HepG2 (cell line): ENCODE measurements at regions not wholly inside any gene's neighbourhood (a gene's known extent, or its start where the extent isn't known, plus 50 kb on each side); places are given as distances from the start of the nearest gene placed in this dataset.

Experiments
- AGO2 ChIP-seq: fragments of 200-400 bp; formaldehyde crosslinking; optimal IDR thresholded peaks from 2 replicates; pipeline ENCODE3; 2017; ENCODE audit warnings: mild to moderate bottlenecking, low read depth, low read length, moderate library complexity
- ASH2L ChIP-seq: fragments of 300-600, 200-600 bp; sonication (generic); IDR thresholded peaks from 2 replicates; pipeline ENCODE4 v1.7.0; 2017; ENCODE audit warnings: low read depth, mild to moderate bottlenecking, moderate library complexity, mixed read lengths, low read length; ENCODE audit not compliant: insufficient read length
- CEBPB ChIP-seq: IDR thresholded peaks from 2 replicates; pipeline ENCODE4 v1.6.1; 2011; ENCODE audit warnings: low read depth, low read length, improper control_type of control experiment, borderline replicate concordance
- HOXA3 ChIP-seq: sonication (generic); formaldehyde crosslinking; IDR thresholded peaks from 2 replicates; pipeline ENCODE4 v1.5.0; 2020; ENCODE audit warnings: missing genetic modification reagents
- MAFK ChIP-seq, 2 experiments: IDR thresholded peaks in 1 of 2; conservative IDR thresholded peaks in 1 of 2; 2 replicates each; pipeline ENCODE4 v1.6.1; 2011; ENCODE audit warnings: improper control_type of control experiment in 2 of 2, low read length in 2 of 2
- MNT ChIP-seq: fragments of 450-650 bp; IDR thresholded peaks from 2 replicates; pipeline ENCODE4 v1.6.1; 2016
- NR0B2 ChIP-seq: sonication (generic); formaldehyde crosslinking; IDR thresholded peaks from 2 replicates; pipeline ENCODE4 v1.4.0; 2020; ENCODE audit warnings: mild to moderate bottlenecking, missing genetic modification reagents
- POLR2AphosphoS5 ChIP-seq: IDR thresholded peaks from 2 replicates; pipeline ENCODE4 v1.6.1; 2012; ENCODE audit warnings: low read depth, low read length
- RARA ChIP-seq: IDR thresholded peaks from 2 replicates; pipeline ENCODE4 v1.6.1; 2016; ENCODE audit warnings: missing genetic modification reagents, missing compliant biosample characterization
- REL ChIP-seq: sonication (generic); formaldehyde crosslinking; conservative IDR thresholded peaks from 2 replicates; pipeline ENCODE4 v1.8.0; 2022; ENCODE audit warnings: mild to moderate bottlenecking, missing genetic modification reagents, moderate library complexity
- RFX3 ChIP-seq: IDR thresholded peaks from 2 replicates; pipeline ENCODE4 v1.6.1; 2016; ENCODE audit warnings: missing biosample characterization, missing genetic modification reagents
- SATB2 ChIP-seq: sonication (generic); formaldehyde crosslinking; IDR thresholded peaks from 2 replicates; pipeline ENCODE4 v1.5.0; 2020; ENCODE audit warnings: missing genetic modification reagents
- SP4 ChIP-seq: sonication (generic); formaldehyde crosslinking; IDR thresholded peaks from 2 replicates; pipeline ENCODE4 v1.8.1; 2023; ENCODE audit warnings: mild to moderate bottlenecking, missing genetic modification reagents
- SUZ12 ChIP-seq: fragments of 150-350 bp; IDR thresholded peaks from 2 replicates; pipeline ENCODE4 v1.6.1; 2014; ENCODE audit warnings: low read depth, low read length
- TAF15 ChIP-seq: fragments of 200-400 bp; formaldehyde crosslinking; IDR thresholded peaks from one replicate; pipeline ENCODE4 v1.6.1; 2018; ENCODE audit warnings: mild to moderate bottlenecking, low read depth, low read length; ENCODE audit not compliant: poor library complexity, severe bottlenecking
- ZBTB1 ChIP-seq: sonication (generic); formaldehyde crosslinking; IDR thresholded peaks from 2 replicates; pipeline ENCODE4 v1.4.0; 2020; ENCODE audit warnings: missing genetic modification reagents, borderline replicate concordance
- ZBTB34 ChIP-seq: sonication (generic); formaldehyde crosslinking; IDR thresholded peaks from 2 replicates; pipeline ENCODE4 v1.8.0; 2022; ENCODE audit warnings: mild to moderate bottlenecking, missing genetic modification reagents
- ZFP82 ChIP-seq: sonication (generic); formaldehyde crosslinking; IDR thresholded peaks from 2 replicates; pipeline ENCODE4 v1.5.1; 2020; ENCODE audit warnings: mild to moderate bottlenecking, missing genetic modification reagents, borderline replicate concordance
- ZNF121 ChIP-seq: sonication (generic); formaldehyde crosslinking; IDR thresholded peaks from 2 replicates; pipeline ENCODE4 v1.5.0; 2020; ENCODE audit warnings: mild to moderate bottlenecking, missing genetic modification reagents
- ZNF230 ChIP-seq: sonication (generic); formaldehyde crosslinking; IDR thresholded peaks from 2 replicates; pipeline ENCODE4 v1.4.0; 2020; ENCODE audit warnings: mild to moderate bottlenecking, missing genetic modification reagents
- ZNF280D ChIP-seq: sonication (generic); formaldehyde crosslinking; IDR thresholded peaks from 2 replicates; pipeline ENCODE4 v1.5.1; 2020; ENCODE audit warnings: mild to moderate bottlenecking, missing genetic modification reagents
- ZNF30 ChIP-seq: sonication (generic); formaldehyde crosslinking; IDR thresholded peaks from 2 replicates; pipeline ENCODE4 v1.5.0; 2020; ENCODE audit warnings: mild to moderate bottlenecking, missing genetic modification reagents
- ZNF44 ChIP-seq: sonication (generic); formaldehyde crosslinking; IDR thresholded peaks from 2 replicates; pipeline ENCODE4 v1.5.1; 2020; ENCODE audit warnings: mild to moderate bottlenecking, missing genetic modification reagents
- ZNF451 ChIP-seq: sonication (generic); formaldehyde crosslinking; IDR thresholded peaks from 2 replicates; pipeline ENCODE4 v1.5.0; 2020; ENCODE audit warnings: mild to moderate bottlenecking, missing genetic modification reagents
- ZNF777 ChIP-seq: sonication (generic); formaldehyde crosslinking; IDR thresholded peaks from 2 replicates; pipeline ENCODE4 v1.4.0; 2020; ENCODE audit warnings: missing genetic modification reagents
- ZNF841 ChIP-seq: sonication (generic); formaldehyde crosslinking; IDR thresholded peaks from 2 replicates; pipeline ENCODE4 v1.8.1; 2023; ENCODE audit warnings: missing genetic modification reagents, borderline replicate concordance

- TF ChIP-seq MAFK (conservative IDR thresholded peaks at IDR 0.05 in 1 of 2, IDR thresholded peaks at IDR 0.05 in 1 of 2; ENCODE audit: low read length in 2 of 2) (peak in 1 of 2 experiments; percentile 44; a peak in 2 of 4 replicates), HOXA3 (CRISPR knock-in tag) (peak; percentile 54; the same call in 1 of the 2 replicates), ZNF451 (CRISPR knock-in tag) (no peak), ZBTB1 (CRISPR knock-in tag) (no peak), RARA (no peak), CEBPB (peak; percentile 56; the same call in 1 of the 2 replicates), ZBTB34 (no peak), ZNF280D (CRISPR knock-in tag) (peak; percentile 77; the same call in 1 of the 2 replicates), AGO2 (no peak), POLR2AphosphoS5 (no peak), SUZ12 (no peak), ZFP82 (CRISPR knock-in tag) (no peak), NR0B2 (CRISPR knock-in tag) (no peak), SATB2 (CRISPR knock-in tag) (no peak), ZNF777 (CRISPR knock-in tag) (no peak), REL (CRISPR knock-in tag) (no peak), SP4 (CRISPR knock-in tag) (no peak), ZNF841 (CRISPR knock-in tag) (no peak), TAF15 (no peak), ZNF30 (CRISPR knock-in tag) (no peak), MNT (0 out of 2 replicates have a peak, but pooled peaks have one; percentile 11), RFX3 (no peak), ZNF230 (CRISPR knock-in tag) (no peak), ZNF44 (CRISPR knock-in tag) (no peak), ZNF121 (CRISPR knock-in tag) (no peak), ASH2L (no peak)
Observed at GRCh38 chr3:182244222-182244971, 532.7 kb downstream of the SOX2 start (continued).
